Islet precursor cell (in vitro differentiated cells): ENCODE measurements at regions not wholly inside any gene's neighbourhood (a gene's known extent, or its start where the extent isn't known, plus 50 kb on each side); places are given as distances from the start of the nearest gene placed in this dataset.

Source experiments
- DNase-seq: peaks from one replicate; pipeline ENCODE4 v3.0.0-alpha.2; 2018

DNA sequence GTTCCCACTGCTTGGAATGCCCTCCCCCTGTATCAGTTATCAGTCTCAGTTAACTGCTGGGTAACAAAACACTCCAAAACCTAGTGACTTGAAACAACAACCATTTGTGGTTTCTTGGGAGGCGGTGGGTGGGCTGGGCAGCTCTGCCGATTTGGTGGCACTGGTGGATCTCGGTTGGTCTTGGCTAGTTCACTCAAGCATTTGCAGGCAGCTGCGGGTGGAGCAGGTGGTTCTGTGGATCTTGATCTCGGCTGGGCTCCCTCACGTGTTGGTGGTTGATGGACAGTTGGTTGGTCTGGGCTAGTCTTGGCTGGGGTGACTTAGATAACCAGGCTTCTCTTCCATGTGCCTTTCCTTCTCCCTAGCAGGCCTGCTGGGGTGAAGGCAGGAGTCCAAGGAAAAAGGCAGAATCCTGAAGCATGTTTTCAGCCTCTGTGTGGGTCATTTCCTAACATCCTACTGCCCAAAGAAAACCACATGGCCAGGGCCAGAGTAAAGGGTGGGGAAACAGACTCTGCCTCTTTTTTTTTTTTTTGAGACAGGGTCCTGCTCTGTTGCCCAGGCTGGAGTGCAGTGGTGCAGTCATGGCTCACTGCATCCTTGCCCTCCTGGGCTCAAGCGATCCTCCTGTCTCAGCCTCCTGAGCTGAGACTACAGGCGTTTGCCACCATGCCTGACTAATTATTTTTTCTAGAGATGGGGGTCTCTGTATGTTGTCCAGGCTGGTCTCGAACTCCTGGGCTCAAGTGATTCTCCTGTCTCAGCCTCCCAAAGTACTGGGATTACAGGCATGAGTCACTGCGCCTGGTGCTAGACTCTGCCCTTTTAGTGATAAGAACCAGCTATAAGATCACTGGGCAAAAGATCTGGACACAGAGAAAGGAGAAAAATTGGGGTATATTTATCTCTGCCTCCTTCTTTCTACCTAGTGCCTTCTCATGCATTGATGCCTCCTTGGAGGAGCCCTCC lies 183.7 kb downstream of the RGS3 start:
- DNase-seq = peak; percentile 40

DNA sequence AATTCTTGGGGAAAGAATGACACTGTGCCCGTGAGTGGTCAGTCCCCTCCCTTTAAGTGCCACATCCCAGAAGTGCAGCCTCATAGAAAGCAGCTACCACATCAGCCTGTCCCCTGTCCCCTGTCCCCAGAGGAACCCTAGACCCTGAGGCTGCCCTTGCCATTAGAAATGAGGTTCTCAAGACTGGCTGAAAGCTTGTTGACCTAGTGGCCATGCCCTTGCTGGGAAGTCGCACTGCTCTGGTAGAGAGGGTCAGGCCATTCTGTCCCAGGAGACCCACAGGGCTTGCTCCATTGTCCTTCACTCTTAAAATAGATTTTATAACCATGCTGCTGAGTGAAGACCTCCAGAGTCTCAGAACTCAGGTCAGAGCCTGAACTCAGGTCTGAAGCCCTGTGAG lies 184.5 kb downstream of the RGS3 start:
- DNase-seq = peak; percentile 50

DNA sequence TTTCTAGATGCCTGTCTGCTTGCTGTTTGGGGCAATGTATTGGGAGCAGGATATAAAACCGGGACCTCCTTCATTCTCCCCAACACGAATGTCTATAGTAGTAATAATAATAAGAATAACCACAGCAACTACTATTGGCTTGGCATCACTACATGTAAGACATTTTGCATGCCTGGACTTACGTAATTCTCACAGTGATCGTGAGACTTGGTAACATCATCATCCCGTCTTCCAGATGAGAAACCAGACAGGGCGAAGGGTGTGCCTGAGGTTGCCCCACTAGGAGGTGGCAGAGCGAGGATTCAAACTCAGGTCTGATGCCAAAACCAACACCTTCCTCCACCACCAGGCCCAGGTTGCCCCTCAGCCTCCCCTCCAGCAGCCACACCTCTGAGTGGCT lies 185.1 kb downstream of the RGS3 start:
- no peak for DNase-seq

DNA sequence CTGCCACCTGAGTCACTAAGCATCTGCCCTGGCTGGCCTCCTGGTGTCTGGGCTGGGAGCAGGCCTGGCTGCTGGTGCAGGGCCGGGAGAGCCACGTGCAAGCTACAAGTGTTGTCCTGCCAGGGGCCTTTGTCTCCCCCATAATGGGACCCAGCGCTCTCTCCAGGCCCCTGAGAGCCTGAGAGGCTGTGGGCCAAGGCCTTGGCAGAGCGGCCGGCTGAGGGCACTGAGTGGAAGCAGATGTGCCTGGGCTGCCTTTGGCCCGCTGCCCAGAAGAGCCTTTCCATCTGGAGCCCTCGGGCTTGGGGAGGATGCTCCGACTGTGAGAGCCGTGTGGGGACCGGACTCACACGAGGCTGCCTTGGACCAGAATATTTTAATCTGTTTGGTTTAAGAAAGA lies 185.5 kb downstream of the RGS3 start:
- peak; percentile 59 for DNase-seq

GRCh38 chr9:113649855-113650206 lies 186.3 kb downstream of the RGS3 start:
- DNase-seq = peak; percentile 22

DNA sequence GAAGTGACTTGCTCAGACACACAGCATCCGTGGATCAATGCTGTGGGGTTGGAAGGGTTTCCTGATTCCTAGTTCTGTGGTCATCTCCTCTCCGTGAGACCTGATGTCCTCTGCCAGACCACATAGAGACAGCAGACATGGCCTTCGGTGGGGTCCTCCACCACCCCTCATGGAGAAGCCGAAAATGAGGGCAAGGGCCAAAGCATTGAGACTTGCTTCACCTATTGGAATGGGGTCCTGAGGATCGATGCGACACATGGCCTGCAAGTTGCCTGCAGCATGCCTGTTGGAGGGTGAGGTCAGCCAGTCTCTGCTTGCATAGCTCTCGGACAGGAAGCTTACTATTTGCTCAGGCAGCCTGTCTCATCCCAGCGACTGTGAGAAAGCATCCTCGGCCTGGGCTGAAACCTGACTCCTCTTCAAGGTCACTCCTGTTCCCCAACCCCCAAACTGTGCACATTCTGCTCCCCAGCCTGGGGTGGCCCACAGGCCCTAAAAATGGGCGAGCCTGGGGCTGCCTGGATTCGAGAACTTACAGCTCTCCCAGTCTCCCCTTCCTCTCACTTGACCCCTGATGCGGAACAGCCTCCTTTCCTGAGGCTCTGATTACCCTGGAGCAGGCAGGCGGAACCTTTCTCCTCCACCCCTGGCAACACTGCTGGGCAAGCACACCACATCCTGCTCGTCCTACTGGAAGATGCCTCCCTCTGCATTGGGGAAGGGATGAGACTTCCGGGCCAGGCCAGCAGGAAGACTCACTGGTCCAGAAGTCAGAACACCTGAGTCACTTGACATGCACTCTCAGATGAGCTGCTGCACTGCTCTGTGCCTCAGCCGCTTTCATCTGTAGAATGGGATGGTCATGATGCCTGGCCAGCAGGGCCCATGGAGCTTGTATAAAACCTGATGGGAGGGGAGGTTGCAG lies 186.9 kb downstream of the RGS3 start:
- peak; percentile 85 for DNase-seq

DNA sequence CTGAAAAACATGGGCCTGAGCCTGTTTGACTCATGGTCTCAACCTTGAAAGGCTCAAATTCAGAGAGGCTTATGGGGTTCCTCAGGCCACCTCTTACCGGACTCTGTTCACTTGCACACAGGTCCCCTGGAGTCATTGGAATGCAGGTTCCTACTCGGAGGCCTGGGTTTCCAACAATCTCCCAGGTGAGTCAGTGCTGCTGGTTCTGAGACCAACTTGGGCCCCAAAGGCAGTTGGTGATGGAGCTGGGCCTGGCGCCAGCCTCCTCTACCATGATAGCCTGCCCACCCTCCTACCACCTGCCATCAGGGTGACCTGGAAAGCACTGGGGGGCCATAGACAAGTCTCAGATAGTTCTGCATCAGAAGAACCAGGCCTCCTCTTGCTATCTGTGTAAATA lies 188.4 kb downstream of the RGS3 start:
- peak; percentile 36 for DNase-seq

- DNase-seq = peak; percentile 29
Observed at GRCh38 chr9:113652355-113653152, 189.0 kb downstream of the RGS3 start.

- peak; percentile 39 for DNase-seq
Observed at GRCh38 chr9:113653746-113654604, 190.4 kb downstream of the RGS3 start.

DNA sequence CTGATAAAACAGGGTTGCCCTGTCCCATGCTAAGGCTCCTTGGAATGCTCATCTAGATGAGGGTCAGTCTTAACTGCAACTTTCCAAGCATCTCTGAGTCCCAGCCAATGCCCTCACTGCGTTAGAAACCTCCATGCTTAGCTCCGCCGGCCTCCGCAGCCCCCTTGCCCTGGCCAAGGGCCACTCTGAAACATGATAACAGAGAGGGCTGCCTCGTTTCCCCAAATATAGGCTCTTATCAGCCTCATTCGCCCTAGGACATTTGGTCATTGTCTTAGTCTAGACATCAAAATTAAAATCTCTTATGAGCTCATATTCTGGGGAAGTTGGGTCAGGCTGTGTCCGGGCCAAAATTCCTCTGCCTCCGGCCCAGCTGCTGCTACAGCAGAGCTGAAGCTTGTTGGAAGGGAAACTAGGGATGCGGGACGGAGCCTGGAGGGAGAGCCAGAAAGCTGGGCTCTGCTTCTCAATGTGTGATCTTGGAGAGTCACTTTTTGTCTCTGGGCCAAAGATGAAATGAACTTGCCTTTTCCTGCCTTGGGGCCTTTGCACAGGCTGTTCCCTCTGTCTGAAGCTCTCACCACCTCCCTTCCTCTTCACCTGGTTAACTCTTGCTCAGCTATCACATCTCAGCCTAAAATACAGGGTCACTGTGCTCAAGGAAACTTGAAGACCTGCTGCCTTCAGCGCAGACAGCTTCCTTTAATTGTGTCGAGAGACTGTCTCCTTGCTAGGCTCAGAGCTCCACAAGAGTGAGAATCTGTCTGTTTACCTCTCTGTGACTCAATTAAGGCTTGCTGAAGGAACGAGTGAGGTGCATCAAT lies 191.3 kb downstream of the RGS3 start:
- peak; percentile 37 for DNase-seq

- peak; percentile 49 for DNase-seq
Observed at GRCh38 chr9:113656771-113657670, 193.5 kb downstream of the RGS3 start.

GRCh38 chr9:113657765-113658544 lies 194.4 kb downstream of the RGS3 start:
- peak; percentile 95 for DNase-seq

DNA sequence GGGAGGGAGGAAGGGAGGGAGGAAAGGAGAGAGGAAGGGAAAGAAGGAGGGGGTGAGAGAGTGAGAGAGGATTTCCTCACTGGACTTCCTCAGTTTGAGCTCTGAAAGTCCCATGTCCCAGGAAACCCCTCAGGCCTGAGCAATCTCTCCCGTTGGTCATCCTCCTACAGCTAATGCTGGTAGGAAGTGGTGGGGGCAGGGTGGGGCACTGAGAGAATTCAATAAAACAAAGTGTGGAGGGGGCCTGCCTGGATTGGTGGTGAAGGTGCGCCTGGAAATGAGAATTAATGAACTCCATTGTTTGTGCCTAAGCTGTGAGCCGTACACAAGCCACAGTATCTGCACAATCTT lies 195.0 kb downstream of the RGS3 start:
- DNase-seq = no peak

- peak; percentile 25 for DNase-seq
Observed at GRCh38 chr9:113659039-113659438, 195.5 kb downstream of the RGS3 start.

GRCh38 chr9:113659740-113660139 lies 196.2 kb downstream of the RGS3 start:
- peak; percentile 29 for DNase-seq

GRCh38 chr9:113660196-113660595 lies 196.7 kb downstream of the RGS3 start:
- peak; percentile 27 for DNase-seq

GRCh38 chr9:113661074-113661473 lies 197.5 kb downstream of the RGS3 start:
- no peak for DNase-seq

- peak; percentile 29 for DNase-seq
Observed at GRCh38 chr9:113664181-113664875, 200.8 kb downstream of the RGS3 start.
